ENCODE measurements at regions not wholly inside any gene's neighbourhood (a gene's known extent, or its start where the extent isn't known, plus 50 kb on each side); places are given as distances from the start of the nearest gene placed in this dataset.
"Not testable (repeated sequence)": the region's sequence is repeated elsewhere in the genome, so short reads cannot be mapped to it uniquely, and the experiment has no call there.

DNA sequence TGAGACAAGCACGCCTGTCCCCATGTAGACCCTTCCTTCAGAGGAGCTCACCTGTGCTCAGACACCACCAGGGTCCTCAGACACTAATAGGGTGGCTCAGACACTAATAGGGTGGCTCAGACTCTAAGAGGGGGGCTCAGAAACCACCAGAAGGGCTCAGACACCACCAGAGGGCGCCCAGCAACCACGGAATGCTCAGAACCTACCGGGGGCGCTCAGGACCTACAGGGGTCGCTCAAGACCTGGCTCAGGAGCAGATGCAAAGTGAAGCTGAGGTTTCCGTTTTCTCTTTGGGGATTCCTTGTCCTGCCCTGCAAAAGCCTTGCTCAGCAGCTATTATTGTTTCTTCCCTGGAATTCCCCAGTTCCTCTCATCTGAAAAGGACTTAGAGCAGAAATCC, 172.1 kb downstream of the POTEB start:
- DNase-seq: not testable (repeated sequence)

DNA sequence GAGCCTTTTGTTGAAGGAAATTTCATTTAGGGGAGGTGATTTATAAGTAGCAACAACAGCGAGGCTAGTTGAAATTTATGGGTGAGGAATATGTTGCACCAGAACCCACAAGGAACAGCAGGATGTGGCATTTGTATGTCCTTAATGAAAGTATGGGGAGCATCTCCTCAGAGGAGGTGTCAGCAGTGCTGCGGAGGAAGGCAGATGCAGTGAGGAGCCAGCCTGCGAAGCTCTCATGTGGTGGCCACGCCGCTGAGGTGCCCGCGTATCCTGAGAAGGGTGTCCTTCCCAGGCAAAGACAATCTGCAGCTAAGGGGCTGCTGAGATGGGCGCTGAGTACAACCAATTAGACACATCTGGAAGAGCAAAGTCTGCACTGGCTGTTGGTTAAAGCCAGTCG, 178.9 kb downstream of the POTEB start:
- DNase-seq: not testable (repeated sequence)

DNA sequence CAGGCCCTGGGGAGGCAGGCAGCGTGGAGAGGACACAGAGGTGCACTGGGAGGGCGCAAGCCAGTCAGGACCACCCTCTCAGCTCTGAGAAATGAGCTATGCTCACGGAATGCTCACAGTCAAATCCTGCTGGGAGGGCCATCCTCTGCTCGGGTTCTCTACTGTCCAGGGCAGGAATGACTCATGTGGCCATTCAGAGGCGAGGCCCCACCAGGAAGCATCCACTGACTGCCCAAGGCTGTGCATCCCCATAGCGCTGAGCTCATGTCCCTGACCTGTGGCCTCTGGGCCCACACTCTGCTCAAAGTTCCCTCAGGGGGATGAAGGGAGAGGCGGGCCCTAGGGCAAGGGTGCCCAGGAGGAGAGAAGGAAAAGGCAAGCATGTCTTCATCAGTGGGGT, 182.4 kb downstream of the POTEB start:
- not testable (repeated sequence) for DNase-seq

DNA sequence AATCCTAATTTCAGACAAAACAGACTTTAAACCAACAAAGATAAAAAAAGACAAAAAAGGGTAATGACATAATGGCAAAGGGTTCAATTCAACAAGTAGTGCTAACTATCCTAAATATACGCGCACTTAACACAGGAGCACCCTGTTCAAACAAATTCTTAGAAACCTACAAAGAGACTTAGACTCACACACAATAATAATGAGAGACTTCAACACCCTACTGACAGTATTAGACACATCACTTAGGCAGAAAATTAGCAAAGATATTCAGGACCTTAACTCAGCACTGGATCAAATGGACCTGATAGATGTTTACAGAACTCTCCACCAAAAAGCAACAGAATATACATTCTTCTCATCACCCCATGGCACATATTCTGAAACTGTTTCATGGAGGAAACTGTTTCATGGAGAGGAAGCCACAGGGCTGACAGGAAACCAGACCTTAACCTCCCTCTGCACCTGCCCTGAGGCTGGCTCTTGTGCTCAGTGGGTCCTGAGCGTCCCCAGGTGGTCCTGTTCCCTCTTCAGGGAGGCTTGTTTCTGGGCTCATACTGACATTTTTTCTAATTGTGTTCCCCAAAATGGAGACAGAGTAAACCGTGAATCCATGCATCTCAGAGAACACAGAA, 184.9 kb downstream of the POTEB start:
- not testable (repeated sequence) for DNase-seq

DNA sequence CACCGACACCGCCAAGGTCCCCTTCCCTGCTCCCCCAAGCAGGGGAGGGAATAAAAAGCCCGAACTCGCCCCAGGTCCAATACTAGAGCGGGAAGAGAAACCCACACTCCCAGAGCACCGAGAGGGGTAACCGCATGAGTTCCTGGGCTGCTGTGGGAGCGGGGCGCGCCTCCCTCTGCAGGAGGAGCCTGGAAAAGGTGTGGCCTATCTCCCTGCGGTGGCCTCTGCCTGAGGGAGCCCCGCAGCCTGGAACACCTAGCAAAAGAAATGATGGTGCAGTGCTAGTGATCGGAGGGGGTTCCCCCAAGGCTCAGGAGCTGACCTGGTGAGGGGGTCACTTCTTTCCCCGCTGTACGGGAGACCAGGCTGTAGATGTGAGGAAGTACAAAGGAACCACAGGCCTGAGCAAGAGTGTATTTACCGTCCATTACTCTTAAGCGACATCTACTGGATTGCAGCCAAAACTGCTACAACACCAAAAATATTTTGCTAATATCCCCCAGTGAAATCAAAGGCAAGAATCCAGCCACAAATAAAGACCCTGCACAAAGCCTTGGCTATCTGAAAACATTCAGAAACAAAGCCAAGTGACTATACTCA, 216.6 kb upstream of the POTEB3 start:
- DNase-seq: not testable (repeated sequence)

DNA sequence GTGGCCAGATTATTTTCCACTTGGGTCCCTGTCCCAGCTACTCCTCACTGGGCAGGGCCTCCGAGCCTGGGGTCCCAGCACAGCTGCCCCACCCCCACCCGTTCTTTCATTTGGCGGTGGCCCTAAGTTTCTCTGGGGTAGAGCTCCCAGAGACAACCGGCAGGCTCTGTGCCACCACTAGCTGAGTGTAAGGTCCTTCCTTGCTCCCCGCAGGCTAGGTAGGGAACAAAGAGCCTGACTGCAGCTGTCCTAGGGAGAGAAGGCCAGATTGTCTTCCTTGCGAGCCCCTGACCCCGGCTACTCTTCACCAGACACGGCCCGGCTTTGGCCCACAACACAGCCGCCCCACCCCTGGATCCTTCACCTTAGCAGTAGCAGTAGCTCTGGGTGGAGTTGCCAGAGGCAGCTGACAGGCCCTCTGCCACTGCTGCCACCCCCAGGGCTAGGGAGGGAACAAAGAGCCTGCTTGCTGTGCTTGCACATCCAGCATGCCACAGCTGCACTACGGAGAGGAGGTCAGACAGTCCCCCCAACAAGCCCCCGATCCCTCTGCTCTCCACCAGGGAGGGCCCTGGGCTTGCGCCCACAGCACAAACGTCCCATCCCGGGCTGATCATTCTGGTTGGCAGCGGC, 215.9 kb upstream of the POTEB3 start:
- not testable (repeated sequence) for DNase-seq

DNA sequence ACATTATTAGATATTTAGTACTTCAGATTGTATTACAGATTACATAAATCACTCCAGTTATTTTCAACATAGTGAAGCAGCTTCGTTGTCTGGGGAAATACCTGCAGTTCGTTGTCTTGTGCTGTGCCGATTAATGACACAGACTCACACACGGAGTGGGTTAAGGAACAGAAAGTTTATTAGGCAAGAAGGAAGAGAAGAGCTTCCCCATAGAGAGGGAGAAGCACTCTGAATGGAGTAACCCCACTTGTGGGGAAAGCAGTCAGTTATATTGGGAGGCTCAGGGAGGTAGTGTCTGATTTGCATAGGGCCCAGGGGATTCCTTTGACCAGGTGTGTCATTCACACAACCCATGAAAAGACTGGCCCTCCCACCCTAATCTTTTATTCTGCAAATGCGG, 213.4 kb upstream of the POTEB3 start:
- DNase-seq: not testable (repeated sequence)

DNA sequence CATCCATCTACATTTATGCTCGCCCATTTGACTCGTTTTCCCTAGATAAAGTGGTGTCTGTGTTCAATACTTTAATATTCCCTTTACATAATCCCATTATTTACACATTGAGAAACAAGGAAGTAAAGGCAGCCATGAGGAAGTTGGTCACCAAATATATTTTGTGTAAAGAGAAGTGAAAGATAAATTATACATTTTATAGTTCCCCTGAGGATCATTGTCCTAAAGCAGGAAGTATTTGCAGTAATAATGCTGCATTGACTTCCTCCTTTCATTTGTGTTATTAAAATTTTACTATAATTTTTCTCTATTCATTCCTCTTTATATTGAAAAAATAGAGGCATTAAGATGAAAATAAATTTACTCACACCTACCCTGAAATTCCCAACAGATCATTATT, 198.5 kb upstream of the POTEB3 start:
- not testable (repeated sequence) for DNase-seq

DNA sequence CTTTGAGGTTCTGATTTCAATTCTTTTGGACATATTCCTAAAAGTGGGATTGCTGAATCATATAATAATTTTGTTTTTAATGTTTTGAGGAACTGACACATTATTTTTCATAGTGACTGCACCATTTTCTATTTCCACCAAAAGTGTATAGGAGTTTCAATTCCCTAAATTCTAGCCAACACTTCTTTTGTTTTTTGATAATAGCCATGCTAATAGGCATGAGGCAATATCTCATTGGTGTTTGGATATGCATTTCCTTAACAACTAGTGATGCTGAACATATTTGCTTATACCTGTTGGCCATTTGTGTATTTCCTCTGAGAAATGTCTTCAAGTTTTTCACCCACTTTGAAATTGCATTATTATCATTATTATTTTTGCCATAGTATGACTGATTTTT, 186.4 kb upstream of the POTEB3 start:
- not testable (repeated sequence) for DNase-seq

DNA sequence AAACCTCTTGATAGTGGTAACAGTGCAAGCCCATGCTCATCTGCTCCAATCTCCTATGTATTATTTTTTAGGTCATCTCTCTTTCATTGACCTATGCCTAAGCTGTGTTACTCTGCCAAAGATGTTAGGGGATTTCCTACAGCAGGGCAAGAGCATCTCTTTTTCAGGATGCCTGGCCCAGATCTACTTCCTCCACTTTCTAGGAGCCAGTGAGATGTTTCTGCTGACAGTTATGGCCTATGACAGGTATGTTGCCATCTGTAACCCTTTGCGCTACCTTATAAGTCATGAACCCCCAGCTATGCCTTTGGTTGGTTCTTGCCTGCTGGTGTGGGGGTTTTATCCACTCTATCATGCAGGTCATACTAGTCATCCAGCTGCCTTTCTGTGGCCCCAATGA, 168.9 kb upstream of the POTEB3 start:
- not testable (repeated sequence) for DNase-seq

DNA sequence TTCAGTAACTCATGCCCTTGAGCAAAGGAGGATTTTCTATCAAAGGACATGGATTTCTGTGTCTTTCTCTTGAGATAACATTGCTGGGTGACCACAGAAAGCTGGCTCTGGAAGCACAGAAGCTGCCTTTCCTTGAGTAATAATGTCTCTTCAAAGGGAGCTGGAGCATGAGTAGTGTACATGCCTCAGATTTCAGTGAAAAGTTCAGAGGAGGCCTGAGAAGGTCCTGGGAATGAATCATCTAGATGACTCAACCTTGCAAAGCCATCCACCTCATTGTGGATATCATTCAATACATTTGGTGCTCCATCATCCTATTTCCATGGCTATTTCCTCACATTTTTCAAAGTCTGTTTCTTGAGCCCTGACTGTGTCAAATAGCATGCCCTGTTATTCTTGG, 125.1 kb upstream of the POTEB3 start:
- DNase-seq: not testable (repeated sequence)

DNA sequence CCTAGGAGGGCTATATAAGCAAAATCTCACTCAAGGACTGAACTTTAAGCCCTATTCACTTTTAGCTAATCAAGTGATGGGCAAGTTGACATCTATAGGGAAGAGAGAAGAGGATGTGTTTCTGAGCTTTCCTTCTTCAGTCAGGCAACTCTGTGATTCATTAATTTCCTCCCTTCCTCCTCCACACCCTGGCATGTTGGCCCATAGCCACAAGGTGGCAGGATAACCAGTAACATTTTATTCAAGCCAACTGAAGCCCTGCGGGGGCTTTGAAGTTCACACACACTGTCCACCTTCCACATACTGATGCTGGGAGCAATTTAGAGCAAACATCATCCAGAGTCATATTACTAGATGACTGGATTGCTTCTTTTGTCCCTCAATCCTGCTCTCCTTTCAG, 111.5 kb upstream of the POTEB3 start:
- DNase-seq: not testable (repeated sequence)

DNA sequence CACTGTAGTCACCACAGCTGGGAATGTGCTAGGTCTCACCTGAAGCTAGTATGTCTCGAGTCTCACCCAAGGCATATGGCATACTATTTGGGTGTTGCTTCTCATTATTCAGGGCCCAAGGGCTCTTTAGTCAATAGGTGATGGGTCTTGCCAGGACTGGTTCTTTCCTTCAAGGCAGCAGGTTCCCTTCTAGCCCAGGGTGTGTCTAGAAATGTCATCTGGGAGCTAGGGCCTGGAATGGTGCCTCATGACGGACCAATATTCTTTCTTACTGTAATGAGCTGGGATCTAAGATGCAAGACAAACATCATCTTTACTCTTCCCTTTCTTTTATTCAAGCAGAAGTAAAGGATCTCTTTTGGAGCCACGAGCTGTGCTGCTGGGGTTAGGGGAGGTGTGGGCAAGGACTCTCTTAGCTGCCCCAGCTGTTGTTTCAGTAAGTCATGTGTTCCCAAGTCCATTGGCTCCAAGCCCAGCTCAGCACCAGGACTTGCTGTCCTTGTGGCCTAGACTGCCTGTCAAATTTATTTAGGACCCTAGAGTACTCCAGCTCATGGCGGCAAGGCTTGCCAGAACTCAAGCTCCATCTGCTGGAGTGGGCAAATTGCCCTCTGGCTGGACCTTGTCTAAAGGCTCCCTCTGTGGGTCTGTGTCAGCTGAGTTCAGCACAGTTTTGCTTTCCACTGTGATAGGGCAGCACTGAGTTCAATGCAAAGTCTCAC, 106.0 kb upstream of the POTEB3 start:
- DNase-seq: not testable (repeated sequence)

DNA sequence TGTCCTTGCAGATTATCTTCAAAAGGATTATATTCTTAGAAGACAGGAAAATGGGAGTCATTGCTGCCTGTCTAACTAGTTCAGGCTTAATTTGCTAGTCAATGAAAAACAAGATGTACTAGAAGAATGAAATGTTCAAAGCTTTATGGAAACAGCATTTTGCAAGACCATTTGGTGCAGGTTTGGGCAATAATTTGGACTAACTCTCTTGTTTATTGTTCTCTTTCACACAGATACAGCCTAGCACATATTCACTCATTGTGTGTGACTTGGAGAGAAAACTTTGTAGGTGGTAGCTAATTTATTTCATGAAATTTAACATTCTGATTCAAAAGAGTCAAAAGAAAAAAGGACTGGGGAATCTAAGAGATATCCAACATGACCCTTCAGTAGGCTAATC, 92.5 kb upstream of the POTEB3 start:
- not testable (repeated sequence) for DNase-seq

DNA sequence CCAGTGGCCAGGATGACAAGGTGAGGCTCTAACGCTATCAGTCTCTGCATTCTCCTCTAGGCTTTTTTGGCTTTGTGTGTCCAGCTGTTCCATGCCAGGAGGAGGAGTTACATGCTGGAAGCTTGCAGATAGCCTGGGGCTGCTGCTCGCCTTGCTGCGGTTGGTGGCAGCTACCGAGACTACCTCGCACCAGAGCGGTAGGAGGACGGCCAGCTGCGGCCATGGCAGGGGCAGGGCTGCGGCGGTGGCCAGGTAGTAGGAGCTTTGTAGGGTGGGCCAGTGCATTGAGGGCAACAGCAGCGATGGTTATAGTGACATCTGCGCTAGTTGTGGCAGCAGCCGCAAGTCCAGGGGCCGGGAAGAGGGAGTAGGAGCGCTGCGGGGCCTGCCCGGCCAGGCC, 75.9 kb upstream of the POTEB3 start:
- not testable (repeated sequence) for DNase-seq

DNA sequence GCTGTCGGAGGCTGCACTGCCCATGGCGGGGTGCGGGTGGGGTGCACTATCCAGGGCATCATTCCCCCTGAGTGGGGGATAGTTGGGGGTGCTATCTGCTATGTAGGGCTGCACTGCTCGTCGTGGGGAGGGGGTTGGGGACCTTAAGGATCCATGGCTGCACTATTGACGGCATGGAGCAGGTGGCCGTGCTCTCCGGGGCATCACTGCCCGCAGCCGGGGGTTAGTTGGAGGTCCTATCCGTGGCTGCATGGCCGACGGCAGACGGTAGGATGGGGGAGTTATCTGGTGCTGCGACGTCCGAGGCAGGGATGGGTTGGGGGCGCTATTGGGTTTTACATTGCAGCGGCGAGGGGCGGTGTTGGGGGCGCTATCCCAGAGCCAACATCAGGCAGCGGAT, 75.0 kb upstream of the POTEB3 start:
- DNase-seq: not testable (repeated sequence)

DNA sequence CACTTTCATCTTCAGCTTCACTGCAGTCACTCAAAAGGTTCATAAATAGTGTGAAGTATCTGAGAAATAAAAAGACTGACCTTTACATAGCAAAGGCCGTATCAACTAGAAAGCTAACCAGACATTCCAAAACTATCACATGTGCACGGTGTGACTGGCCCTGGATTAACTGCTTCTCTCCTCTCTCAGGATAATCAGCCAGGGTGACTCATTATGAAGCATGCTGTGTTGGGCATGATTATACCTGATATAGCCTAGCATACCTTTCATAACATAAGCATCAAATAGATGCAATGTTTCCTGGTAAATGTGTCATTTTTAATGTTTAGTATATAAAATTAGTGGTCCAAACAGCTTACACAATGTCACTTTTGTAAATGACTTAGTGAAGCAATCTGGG, 62.7 kb upstream of the POTEB3 start:
- DNase-seq: not testable (repeated sequence)

All from CD4-positive, alpha-beta T cell treated with Interleukin-4 for 4 hours (primary cell).